RPMI7951 (cell line): ENCODE measurements at regions not wholly inside any gene's neighbourhood (a gene's known extent, or its start where the extent isn't known, plus 50 kb on each side); places are given as distances from the start of the nearest gene placed in this dataset.
A peak's percentile ranks its signal among the peaks of the same experiment; 100 is the strongest.
"Not testable (repeated sequence)": the region's sequence is repeated elsewhere in the genome, so short reads cannot be mapped to it uniquely, and the experiment has no call there.

ENCODE experiments used
- DNase-seq: peaks from one replicate; pipeline ENCODE4 v3.0.0-alpha.2; 2012; ENCODE audit warnings: low read depth

DNA sequence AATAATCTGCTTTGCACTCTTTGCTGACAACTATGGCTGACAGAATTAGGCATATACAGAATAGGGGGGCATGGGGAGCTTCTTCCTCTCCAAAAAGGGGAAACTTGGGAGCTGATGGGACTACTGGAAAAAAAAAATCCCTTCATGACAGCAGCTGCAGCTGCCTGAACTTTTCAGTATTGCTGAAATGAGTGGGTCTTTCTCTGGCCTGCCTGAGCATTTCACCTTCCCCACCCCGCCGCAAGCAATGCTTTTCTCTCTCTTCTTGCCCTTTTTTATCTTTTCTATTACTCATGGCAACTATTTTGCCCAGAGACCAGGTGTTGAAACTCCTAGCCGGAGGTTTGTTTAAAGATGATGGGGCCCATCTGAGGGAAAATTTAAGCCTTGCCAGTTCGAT, 244.9 kb downstream of the SEMA3D start:
- DNase-seq, result no peak

DNA sequence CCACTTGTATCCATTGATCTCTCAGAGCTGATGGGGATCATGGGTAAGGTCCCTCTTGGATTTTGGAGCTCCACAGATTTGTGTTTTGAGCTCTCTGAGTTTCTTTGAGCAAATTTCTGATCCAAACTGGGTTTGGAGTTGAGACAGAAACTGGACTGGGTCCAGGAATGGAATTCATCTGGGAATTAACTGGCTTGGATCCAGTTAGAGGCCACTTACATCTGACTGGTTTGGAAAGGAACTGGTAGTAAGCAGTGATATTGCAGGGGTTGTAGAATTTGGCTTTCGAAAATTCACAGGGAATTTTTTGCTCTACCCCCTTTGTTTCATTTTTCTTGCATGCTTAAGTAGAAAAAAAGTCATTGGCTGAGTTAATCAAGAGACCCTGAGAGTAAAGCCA, 245.6 kb downstream of the SEMA3D start:
- DNase-seq, result no peak

DNA sequence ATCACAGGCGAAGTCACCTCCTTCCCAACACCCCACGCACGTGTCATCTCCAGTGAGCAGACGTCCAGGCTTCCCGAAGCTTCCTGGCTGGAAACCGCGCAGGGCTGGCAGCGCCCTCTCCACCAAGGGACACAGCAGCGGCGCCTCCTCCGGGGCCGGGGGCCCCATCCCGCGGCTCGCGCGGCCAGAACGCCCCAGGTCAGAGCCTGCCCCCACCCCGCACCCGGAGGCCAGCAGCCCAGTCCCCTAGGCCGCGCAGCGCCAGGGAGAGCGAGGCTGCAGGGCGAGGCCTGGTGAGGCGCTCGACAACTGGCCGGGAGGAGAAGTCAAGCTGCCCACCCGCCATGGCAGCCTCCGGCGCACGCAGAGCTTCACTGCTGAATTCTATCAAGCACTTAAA, 247.0 kb downstream of the SEMA3D start:
- DNase-seq, result no peak

DNA sequence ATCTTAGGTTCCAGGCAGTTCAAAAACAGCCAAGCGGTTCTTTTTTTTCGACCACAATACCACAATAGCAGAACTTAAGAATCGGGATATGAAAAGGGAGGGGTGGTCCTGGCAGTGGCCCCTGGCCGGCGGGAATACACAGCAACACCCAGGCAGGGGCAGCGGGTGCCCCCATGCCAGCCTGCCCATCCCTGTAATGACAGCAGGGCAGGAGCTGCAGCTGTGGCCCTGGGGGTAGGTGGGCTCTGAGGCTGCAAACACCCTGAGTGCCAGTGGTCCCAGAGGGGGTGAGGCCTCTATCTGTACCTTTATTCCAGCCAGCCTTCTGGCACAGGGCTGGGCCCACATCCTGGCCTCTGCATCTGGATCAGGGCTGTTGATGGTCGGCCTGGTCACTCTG, 247.4 kb downstream of the SEMA3D start:
- DNase-seq, result no peak

DNA sequence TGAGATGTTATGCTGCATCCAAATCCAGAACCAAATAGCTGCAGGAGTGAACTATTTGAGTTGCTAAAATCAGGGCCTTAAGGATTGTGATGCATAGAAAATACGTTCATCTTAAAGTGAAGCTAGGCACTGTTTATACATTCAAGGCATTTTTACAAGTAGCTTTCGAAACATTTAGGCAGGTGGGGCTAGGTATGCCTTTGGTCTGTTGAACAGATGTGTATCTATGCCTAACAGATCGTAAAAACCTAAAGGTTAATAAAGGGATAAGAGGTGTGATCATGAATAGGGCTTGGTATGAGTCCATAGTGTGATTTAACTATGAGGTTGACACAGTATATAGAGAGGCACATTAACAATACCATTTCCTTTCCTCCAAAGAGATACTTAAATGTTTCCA, 262.5 kb downstream of the SEMA3D start:
- DNase-seq, result no peak

GRCh38 chr7:84923348-84923747, 263.5 kb downstream of the SEMA3D start:
- DNase-seq, result no peak

GRCh38 chr7:84921154-84921553, 265.7 kb downstream of the SEMA3D start:
- no peak for DNase-seq

GRCh38 chr7:84916973-84917372, 269.9 kb downstream of the SEMA3D start:
- not testable (repeated sequence) for DNase-seq

DNA sequence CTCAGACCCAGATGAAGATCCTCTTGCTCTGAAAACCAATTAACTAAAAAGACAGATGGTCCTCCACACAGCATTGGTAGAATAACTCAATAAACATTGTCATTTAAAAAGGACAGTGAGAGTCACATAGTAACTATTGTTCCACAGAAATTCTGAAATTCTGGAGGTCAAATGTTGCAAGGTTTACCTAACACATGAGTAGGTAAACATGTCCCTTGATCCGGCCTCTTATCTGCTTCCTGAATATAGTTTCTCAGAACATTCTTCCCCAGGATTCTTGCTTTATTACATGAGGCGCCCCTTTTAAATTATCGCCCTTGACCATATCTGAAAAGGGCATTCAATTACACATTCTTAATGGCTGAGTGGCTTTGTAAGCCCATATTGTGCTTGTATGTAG, 270.7 kb downstream of the SEMA3D start:
- DNase-seq, result no peak

DNA sequence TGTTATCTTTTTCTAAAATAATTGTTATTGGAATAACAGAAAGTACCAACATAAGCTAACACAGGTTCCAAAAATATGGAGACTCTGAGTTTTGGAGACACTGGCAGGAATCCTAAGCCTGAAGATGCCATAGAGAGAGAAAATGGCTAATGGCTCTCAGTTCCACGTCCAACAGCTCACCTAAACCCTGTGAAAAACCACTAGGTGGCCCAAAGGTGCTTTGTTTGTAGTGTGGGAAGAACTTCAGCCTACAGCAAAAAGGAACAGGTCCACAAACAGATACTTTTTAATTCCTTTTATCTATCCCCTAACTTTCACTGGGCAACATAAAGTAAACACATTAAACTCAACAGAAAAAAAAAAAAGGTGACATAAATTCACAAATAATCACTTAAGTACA, 272.3 kb downstream of the SEMA3D start:
- no peak for DNase-seq

DNA sequence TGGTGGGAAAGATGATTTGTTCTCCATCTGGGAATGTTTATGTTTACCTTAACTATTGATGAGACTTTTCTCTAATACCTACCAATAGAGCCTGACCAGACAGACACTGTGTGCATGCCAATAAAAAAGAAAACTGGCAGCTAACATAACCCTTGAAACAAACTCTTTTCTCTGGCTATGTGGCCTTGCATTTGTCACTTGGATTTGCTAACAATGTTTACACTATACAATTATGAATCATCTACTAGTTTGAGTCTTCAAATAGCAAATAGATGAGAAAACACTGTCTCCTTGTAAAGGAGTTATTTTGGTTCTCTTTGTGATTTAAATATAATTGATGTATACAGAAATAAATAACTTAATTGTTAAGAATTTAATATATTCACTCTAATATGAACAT, 273.1 kb downstream of the SEMA3D start:
- DNase-seq, result peak; percentile 7

- DNase-seq, result peak; percentile 6
These were observed 273.7 kb downstream of the SEMA3D start for GRCh38 chr7:84912993-84913635.

GRCh38 chr7:84912537-84912936, 274.3 kb downstream of the SEMA3D start:
- DNase-seq, result no peak

- no peak for DNase-seq
These were observed 274.8 kb downstream of the SEMA3D start for GRCh38 chr7:84912018-84912417.

DNA sequence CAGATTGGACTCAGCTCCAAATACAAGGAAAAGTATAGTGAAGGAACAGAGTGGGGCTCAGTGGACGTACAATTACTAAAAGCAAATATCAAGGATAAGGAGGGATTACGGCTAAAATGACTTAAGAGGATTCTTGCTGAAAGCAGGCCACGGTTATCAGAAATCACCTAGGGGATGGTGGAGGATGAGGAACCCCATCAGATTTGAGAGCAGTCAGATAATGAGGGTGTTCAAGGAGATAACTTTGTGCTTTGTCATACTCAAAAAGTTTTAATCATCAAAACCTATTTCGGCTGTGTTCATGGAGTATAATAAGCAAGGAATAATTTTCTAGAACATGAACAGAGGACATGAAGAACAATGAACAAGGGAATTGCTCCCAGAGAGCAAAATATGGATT, 275.8 kb downstream of the SEMA3D start:
- DNase-seq, result no peak

GRCh38 chr7:84910322-84910721, 276.5 kb downstream of the SEMA3D start:
- DNase-seq, result not testable (repeated sequence)

DNA sequence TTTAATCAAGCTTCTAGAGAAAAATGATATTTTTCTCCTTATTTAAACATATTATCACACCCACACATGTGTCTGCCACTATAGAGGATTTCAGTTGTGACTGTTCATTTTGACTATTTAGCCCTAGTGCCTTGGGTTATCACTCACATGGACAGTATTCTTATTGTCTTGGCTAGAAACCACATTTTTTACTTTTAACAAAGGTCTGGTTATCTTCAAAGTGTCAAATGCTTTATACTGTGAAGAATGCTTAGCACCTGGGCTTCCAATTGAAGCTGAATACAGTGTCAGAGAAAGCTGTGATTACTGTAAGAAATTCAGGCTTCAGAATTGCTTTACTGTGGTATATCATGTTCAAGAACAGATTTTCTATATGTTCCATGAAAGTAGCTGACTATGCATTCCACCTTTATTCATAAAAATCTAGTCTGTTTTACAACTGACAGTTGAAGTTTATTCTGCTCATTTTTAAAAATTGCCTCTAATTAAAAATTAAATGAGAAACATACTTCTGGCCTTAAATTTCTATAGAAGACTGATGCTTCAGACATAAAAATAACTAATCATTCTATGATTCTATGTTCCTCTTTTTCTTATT, 278.6 kb downstream of the SEMA3D start:
- no peak for DNase-seq

DNA sequence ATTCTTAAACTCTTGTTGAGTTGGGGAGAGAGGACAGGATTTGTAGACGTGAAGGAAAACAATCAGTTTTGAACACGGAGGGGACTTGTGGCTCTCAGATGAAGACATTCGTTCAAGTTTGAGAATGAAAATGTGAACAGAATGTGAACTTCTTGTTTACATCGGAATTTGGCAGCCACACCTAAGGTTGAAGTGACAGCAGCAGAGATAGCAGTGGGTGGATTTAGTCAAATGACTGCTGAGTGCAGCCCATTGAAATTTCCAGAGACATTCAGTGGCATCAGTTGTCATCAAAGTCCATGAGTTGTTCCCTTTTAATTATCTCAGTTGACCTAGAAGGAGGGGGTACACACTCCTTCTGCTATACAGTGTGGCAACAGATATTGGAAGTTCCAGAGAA, 280.0 kb downstream of the SEMA3D start:
- DNase-seq, result no peak

DNA sequence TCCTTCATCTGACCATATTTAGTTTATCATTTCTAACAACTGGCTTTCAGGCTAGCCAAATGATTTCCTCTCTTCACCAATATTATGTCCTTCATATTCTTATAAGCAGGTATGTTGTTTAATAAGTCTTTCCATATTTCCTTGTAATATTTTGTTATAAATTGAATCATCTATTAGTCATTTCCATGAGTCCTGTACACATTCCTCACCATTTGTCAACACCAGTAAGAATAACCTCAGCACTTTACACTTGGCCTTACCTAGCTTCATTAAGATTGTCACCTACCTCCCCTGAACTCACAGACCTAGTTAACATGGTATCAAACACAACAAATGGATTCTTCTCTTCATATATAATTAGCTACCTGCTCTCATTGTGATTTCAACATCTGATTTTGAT, 282.3 kb downstream of the SEMA3D start:
- DNase-seq, result no peak

DNA sequence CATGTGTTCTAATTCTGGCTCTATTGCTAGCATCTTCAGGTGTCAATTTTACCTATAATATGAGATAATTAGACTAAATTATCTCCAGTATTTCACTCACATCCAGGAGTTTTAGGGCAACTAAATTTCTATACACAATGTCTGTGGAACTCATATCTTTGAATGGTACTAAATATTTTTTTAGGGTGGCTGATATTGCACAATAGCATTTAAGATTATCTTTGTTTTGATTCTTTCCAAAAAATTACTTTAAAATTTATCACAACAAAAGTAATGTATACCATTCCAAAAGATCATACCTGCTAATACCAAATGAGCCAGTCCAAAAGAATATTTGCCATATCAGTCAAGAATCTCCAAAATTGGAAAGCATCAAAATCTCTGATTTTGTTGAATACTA, 285.5 kb downstream of the SEMA3D start:
- DNase-seq, result no peak

GRCh38 chr7:84900215-84900614, 286.6 kb downstream of the SEMA3D start:
- no peak for DNase-seq

GRCh38 chr7:84895563-84895962, 291.3 kb downstream of the SEMA3D start:
- no peak for DNase-seq

- DNase-seq, result not testable (repeated sequence)
These were observed 303.3 kb downstream of the SEMA3D start for GRCh38 chr7:84883570-84883969.
